NB4 (cell line): ENCODE measurements at regions not wholly inside any gene's neighbourhood (a gene's known extent, or its start where the extent isn't known, plus 50 kb on each side); places are given as distances from the start of the nearest gene placed in this dataset.

Source experiments
- DNase-seq: peaks from one replicate; pipeline ENCODE4 v3.0.0; 2010; ENCODE audit warnings: low read depth
- H3K4me3 ChIP-seq: one replicate; pipeline ENCODE4 v1.5.1; 2011; ENCODE audit warnings: mild to moderate bottlenecking, low read depth, low read length, moderate library complexity
- MYC ChIP-seq: IDR thresholded peaks from 2 replicates; pipeline ENCODE4 v1.6.1; 2011; ENCODE audit warnings: low read depth, low read length
- POLR2A ChIP-seq: IDR thresholded peaks from 2 replicates; pipeline ENCODE4 v1.6.1; 2011; ENCODE audit warnings: mild to moderate bottlenecking; ENCODE audit not compliant: insufficient read length; ENCODE audit errors: extremely low read depth
- TF ChIP-seq, protein P1 (sequence below): IDR thresholded peaks from one replicate; pipeline ENCODE4 v1.5.1; 2012; ENCODE audit warnings: low read depth, low read length
- TF ChIP-seq, protein P2 (sequence below): IDR thresholded peaks from 2 replicates; pipeline ENCODE4 v1.6.1; 2011; ENCODE audit warnings: low read depth, low read length

DNA sequence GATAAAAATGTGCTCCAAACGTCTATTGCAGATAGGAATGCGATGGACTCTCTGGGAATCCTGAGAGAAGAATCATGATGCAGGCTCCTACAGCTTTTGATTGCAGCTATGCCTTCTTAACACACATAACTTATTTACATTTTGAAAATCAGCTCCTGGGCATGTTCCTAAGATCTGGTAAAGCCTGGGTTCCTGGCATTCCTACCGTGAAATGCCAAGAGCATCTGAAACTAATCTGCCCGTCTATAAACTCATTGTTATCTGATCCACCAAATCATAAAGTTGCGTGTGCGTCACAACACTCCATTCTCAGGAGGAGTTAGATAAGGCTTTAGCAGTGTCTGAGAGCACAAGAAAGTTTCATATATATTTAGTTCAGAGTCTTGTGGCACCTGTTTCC, 79.0 kb upstream of the VGLL3 start:
- TF ChIP-seq MYC: no peak
- no peak for TF ChIP-seq POLR2A
- TF ChIP-seq, protein P1, sequence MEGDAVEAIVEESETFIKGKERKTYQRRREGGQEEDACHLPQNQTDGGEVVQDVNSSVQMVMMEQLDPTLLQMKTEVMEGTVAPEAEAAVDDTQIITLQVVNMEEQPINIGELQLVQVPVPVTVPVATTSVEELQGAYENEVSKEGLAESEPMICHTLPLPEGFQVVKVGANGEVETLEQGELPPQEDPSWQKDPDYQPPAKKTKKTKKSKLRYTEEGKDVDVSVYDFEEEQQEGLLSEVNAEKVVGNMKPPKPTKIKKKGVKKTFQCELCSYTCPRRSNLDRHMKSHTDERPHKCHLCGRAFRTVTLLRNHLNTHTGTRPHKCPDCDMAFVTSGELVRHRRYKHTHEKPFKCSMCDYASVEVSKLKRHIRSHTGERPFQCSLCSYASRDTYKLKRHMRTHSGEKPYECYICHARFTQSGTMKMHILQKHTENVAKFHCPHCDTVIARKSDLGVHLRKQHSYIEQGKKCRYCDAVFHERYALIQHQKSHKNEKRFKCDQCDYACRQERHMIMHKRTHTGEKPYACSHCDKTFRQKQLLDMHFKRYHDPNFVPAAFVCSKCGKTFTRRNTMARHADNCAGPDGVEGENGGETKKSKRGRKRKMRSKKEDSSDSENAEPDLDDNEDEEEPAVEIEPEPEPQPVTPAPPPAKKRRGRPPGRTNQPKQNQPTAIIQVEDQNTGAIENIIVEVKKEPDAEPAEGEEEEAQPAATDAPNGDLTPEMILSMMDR: no peak
- TF ChIP-seq, protein P2, sequence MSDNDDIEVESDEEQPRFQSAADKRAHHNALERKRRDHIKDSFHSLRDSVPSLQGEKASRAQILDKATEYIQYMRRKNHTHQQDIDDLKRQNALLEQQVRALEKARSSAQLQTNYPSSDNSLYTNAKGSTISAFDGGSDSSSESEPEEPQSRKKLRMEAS: no peak
- DNase-seq: no peak
- no peak overlapping the region for H3K4me3 ChIP-seq

DNA sequence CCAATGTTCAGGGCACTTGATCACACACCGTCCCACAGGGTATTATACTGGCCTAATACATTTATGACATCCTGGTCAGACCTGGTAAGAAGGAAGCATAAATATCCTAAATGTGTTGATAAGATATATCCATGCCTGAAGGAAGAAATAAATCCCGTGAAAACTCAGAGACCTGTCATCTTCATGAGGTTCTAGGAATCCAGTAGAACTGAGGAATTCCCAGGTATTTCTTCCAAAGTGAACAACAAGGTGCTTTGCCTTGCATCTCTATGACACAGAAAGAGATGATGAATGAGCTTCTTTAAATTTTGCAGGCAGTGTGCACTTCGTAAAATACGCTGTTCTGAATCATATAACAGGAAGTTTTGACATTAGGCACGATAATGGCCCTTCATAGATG, 78.1 kb upstream of the VGLL3 start:
- TF ChIP-seq POLR2A: no peak
- TF ChIP-seq, protein P2: no peak
- TF ChIP-seq, protein P1: no peak
- no peak for TF ChIP-seq MYC
- no peak for DNase-seq
- no peak overlapping the region for H3K4me3 ChIP-seq

DNA sequence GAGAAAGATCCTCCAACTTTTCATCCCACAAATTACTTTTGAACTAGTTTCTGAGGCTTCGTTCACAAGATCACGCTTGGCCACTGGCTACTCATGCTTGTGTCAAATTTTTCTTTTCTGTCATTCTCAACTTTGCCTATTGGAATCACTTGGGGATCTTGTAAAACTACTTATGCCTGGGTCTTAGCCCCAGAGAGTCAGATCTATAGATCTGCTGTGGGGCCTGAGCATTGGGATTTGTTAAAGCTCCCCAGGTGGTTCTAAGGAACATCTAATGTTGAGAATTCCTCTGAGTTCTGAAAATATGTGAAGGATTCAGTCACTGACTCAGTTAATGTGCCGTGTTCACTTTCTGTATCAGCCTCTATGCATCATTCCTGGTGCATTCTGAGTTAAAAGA, 71.7 kb upstream of the VGLL3 start:
- no peak for TF ChIP-seq MYC
- TF ChIP-seq POLR2A: no peak
- TF ChIP-seq, protein P2: no peak
- TF ChIP-seq, protein P1: no peak
- no peak overlapping the region for H3K4me3 ChIP-seq
- DNase-seq: no peak

DNA sequence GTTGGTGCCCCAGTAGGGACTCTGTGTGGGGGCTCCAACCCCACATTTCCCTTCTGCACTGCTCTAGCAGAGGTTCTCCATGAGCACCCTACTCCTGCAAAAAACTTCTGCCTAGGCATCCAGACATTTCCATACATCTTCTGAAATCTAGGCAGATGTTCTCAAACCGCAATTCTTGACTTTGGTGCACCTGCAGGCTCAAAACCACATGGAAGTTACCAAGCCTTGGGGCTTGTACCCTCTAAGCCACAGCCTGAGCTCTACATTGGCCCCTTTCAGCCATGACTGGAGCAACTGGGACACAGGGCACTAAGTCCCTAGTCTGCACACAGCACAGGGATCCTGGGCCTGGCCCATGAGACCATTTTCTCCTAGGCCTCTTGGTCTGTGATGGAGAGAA, 66.5 kb upstream of the VGLL3 start:
- DNase-seq: no peak
- no peak overlapping the region for H3K4me3 ChIP-seq
- no peak for TF ChIP-seq POLR2A
- no peak for TF ChIP-seq MYC
- TF ChIP-seq, protein P1: no peak
- TF ChIP-seq, protein P2: no peak

DNA sequence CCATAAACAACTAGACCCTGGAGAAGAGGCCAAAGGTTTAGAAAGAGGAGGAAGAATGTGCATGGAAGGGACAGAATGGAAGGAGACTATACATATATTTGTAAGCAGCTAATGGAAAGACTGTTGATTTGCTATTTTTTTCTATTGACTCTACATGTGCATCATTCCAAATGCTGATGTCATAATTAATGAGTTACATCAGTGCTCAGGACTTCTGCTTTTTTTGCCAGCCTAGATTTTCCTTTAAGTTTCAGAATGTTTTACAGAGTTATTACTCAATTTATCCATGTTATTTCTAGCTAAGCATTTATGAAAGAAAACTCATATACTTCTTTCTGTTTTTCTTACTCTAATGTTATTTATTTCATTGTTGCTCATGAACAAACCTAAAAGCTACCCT, 62.6 kb upstream of the VGLL3 start:
- no peak for DNase-seq
- TF ChIP-seq POLR2A (no peak), MYC (no peak)
- TF ChIP-seq, protein P2: no peak
- TF ChIP-seq, protein P1: no peak
- H3K4me3 ChIP-seq: no peak overlapping the region
